Neural cell (in vitro differentiated cells): ENCODE measurements at regions not wholly inside any gene's neighbourhood (a gene's known extent, or its start where the extent isn't known, plus 50 kb on each side); places are given as distances from the start of the nearest gene placed in this dataset.

Experiments used
- EP300 ChIP-seq: fragments of 450-650 bp; conservative IDR thresholded peaks from 2 replicates; pipeline ENCODE4 v1.6.1; 2014; ENCODE audit warnings: antibody characterized with exemption, mild to moderate bottlenecking, moderate library complexity; ENCODE audit not compliant: poor library complexity, severe bottlenecking
- EZH2 ChIP-seq: fragments of 200-600, 300-800 bp; shearing (Covaris generic), sonication (generic); IDR thresholded peaks from 2 replicates; pipeline ENCODE4 v1.6.1; 2014; ENCODE audit warnings: antibody characterized with exemption, low read length, borderline replicate concordance, mild to moderate bottlenecking; ENCODE audit not compliant: insufficient read depth, poor library complexity, severe bottlenecking
- POLR2AphosphoS5 ChIP-seq: IDR thresholded peaks from 2 replicates; pipeline ENCODE4 v1.6.1; 2012
- RAD21 ChIP-seq: fragments of 450-650 bp; conservative IDR thresholded peaks from 2 replicates; pipeline ENCODE4 v1.6.1; 2014; ENCODE audit warnings: antibody characterized with exemption, mild to moderate bottlenecking, moderate library complexity
- SMC3 ChIP-seq: fragments of 450-650 bp; conservative IDR thresholded peaks from 2 replicates; pipeline ENCODE4 v1.6.1; 2014; ENCODE audit warnings: antibody characterized with exemption, mild to moderate bottlenecking, moderate library complexity; ENCODE audit not compliant: poor library complexity
- TAF1 ChIP-seq: IDR thresholded peaks from 2 replicates; pipeline ENCODE4 v1.6.1; 2012; ENCODE audit warnings: low read depth
- TF ChIP-seq, protein P1 (sequence below): fragments of 450-650 bp; IDR thresholded peaks from 2 replicates; pipeline ENCODE4 v1.5.1; 2014; ENCODE audit warnings: antibody characterized with exemption, mild to moderate bottlenecking, moderate library complexity; ENCODE audit not compliant: poor library complexity, severe bottlenecking

GRCh38 chr15:96181217-96181616, 149.3 kb upstream of the NR2F2 start:
- TF ChIP-seq, protein P1, sequence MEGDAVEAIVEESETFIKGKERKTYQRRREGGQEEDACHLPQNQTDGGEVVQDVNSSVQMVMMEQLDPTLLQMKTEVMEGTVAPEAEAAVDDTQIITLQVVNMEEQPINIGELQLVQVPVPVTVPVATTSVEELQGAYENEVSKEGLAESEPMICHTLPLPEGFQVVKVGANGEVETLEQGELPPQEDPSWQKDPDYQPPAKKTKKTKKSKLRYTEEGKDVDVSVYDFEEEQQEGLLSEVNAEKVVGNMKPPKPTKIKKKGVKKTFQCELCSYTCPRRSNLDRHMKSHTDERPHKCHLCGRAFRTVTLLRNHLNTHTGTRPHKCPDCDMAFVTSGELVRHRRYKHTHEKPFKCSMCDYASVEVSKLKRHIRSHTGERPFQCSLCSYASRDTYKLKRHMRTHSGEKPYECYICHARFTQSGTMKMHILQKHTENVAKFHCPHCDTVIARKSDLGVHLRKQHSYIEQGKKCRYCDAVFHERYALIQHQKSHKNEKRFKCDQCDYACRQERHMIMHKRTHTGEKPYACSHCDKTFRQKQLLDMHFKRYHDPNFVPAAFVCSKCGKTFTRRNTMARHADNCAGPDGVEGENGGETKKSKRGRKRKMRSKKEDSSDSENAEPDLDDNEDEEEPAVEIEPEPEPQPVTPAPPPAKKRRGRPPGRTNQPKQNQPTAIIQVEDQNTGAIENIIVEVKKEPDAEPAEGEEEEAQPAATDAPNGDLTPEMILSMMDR, result no peak
- TF ChIP-seq EP300 (no peak), SMC3 (no peak), POLR2AphosphoS5 (no peak), EZH2 (no peak), RAD21 (no peak), TAF1 (no peak)
